ENCODE measurements at regions not wholly inside any gene's neighbourhood (a gene's known extent, or its start where the extent isn't known, plus 50 kb on each side); places are given as distances from the start of the nearest gene placed in this dataset.

DNA sequence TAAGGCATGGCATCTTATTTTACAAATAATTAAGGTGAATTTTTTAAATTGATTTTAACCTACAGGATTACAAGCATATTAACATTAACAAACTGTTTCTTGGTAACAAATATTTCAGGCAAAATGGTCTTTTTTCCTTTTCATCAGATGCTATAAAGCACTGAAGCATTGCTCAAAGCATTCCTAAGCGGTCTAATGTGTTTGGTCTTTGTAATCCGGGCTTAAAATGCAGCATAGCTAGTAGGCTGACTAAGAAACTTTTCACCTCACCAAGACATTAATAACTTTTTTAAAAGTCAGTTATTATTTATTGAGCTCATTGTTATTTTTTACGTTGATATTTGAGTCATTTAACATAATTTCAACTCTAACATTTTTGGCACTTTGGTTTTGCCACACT is 538.8 kb upstream of the SLC39A10 start:
- Histone ChIP-seq H3K4me3 (ENCODE audit: low read depth, low read length) (no peak overlapping the region), H3K9me3 (ENCODE audit: control insufficient read depth, insufficient read depth, low read depth, low read length) (no peaks in the 10 kb centered on the region), H3K27ac (ENCODE audit: extremely low read depth, low read depth, low read length) (no peak overlapping the region), H3K36me3 (ENCODE audit: control insufficient read depth in 2 of 2, insufficient read depth in 1 of 2, low read length in 2 of 2) (no peaks in the 10 kb centered on the region), H3K4me1 (ENCODE audit: control insufficient read depth, insufficient read depth, low read length) (no peaks in the 10 kb centered on the region)
- CTCF ChIA-PET, result interaction anchor here (0.6 kb wide), 1 partner anchor 34 kb away, joined by 3 read pairs; no protein-coding TSS in a partner anchor
- TF ChIP-seq ZNF148 (tag by site-specific recombination; IDR thresholded peaks at IDR 0.05; ENCODE audit: borderline replicate concordance) (no peak), ZFHX2 (tag by site-specific recombination; conservative IDR thresholded peaks at IDR 0.05) (no peak), FEZF1 (tag by site-specific recombination; IDR thresholded peaks at IDR 0.05) (no peak), HOXD13 (CRISPR knock-in tag; IDR thresholded peaks at IDR 0.05; ENCODE audit: borderline replicate concordance) (no peak), ZBTB7A (tag by site-specific recombination; IDR thresholded peaks at IDR 0.05; ENCODE audit: low read depth) (no peak), ZNF202 (tag by site-specific recombination; IDR thresholded peaks at IDR 0.05; ENCODE audit: borderline replicate concordance) (no peak), ZBTB17 (tag by site-specific recombination; IDR thresholded peaks at IDR 0.05) (no peak), ZSCAN4 (tag by site-specific recombination; IDR thresholded peaks at IDR 0.05) (no peak), ZNF10 (tag by site-specific recombination; IDR thresholded peaks at IDR 0.05) (no peak), ZNF548 (tag by site-specific recombination; IDR thresholded peaks at IDR 0.05) (no peak), ZNF513 (tag by site-specific recombination; IDR thresholded peaks at IDR 0.05) (no peak), MZF1 (tag by site-specific recombination; IDR thresholded peaks at IDR 0.05; ENCODE audit: borderline replicate concordance) (no peak), ZNF658 (tag by site-specific recombination; IDR thresholded peaks at IDR 0.05) (no peak)
- TF ChIP-seq, protein P1, sequence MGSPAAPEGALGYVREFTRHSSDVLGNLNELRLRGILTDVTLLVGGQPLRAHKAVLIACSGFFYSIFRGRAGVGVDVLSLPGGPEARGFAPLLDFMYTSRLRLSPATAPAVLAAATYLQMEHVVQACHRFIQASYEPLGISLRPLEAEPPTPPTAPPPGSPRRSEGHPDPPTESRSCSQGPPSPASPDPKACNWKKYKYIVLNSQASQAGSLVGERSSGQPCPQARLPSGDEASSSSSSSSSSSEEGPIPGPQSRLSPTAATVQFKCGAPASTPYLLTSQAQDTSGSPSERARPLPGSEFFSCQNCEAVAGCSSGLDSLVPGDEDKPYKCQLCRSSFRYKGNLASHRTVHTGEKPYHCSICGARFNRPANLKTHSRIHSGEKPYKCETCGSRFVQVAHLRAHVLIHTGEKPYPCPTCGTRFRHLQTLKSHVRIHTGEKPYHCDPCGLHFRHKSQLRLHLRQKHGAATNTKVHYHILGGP (tag by site-specific recombination; IDR thresholded peaks at IDR 0.05), result no peak
- TF ChIP-seq, protein P2, sequence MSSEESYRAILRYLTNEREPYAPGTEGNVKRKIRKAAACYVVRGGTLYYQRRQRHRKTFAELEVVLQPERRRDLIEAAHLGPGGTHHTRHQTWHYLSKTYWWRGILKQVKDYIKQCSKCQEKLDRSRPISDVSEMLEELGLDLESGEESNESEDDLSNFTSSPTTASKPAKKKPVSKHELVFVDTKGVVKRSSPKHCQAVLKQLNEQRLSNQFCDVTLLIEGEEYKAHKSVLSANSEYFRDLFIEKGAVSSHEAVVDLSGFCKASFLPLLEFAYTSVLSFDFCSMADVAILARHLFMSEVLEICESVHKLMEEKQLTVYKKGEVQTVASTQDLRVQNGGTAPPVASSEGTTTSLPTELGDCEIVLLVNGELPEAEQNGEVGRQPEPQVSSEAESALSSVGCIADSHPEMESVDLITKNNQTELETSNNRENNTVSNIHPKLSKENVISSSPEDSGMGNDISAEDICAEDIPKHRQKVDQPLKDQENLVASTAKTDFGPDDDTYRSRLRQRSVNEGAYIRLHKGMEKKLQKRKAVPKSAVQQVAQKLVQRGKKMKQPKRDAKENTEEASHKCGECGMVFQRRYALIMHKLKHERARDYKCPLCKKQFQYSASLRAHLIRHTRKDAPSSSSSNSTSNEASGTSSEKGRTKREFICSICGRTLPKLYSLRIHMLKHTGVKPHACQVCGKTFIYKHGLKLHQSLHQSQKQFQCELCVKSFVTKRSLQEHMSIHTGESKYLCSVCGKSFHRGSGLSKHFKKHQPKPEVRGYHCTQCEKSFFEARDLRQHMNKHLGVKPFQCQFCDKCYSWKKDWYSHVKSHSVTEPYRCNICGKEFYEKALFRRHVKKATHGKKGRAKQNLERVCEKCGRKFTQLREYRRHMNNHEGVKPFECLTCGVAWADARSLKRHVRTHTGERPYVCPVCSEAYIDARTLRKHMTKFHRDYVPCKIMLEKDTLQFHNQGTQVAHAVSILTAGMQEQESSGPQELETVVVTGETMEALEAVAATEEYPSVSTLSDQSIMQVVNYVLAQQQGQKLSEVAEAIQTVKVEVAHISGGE (tag by site-specific recombination; conservative IDR thresholded peaks at IDR 0.05; ENCODE audit: low read depth), result no peak
- POLR2A ChIA-PET, result no interaction called here

- Histone ChIP-seq H3K9me3 (ENCODE audit: control insufficient read depth, insufficient read depth, low read depth, low read length) (no peaks in the 10 kb centered on the region), H3K27ac (ENCODE audit: extremely low read depth, low read depth, low read length) (no peak overlapping the region), H3K4me3 (ENCODE audit: low read depth, low read length) (no peak overlapping the region), H3K4me1 (ENCODE audit: control insufficient read depth, insufficient read depth, low read length) (no peaks in the 10 kb centered on the region), H3K36me3 (ENCODE audit: control insufficient read depth in 2 of 2, insufficient read depth in 1 of 2, low read length in 2 of 2) (no peaks in the 10 kb centered on the region)
- POLR2A ChIA-PET, result no interaction called here
- CTCF ChIA-PET, result interaction anchor here (0.7 kb wide), 1 partner anchor 11 kb away, joined by 3 read pairs; no protein-coding TSS in a partner anchor
- no peak for TF ChIP-seq ZNF658 (tag by site-specific recombination; IDR thresholded peaks at IDR 0.05)
- no peak for TF ChIP-seq MEIS1 (CRISPR knock-in tag; IDR thresholded peaks at IDR 0.05; ENCODE audit: borderline replicate concordance)
- TF ChIP-seq, protein P3, sequence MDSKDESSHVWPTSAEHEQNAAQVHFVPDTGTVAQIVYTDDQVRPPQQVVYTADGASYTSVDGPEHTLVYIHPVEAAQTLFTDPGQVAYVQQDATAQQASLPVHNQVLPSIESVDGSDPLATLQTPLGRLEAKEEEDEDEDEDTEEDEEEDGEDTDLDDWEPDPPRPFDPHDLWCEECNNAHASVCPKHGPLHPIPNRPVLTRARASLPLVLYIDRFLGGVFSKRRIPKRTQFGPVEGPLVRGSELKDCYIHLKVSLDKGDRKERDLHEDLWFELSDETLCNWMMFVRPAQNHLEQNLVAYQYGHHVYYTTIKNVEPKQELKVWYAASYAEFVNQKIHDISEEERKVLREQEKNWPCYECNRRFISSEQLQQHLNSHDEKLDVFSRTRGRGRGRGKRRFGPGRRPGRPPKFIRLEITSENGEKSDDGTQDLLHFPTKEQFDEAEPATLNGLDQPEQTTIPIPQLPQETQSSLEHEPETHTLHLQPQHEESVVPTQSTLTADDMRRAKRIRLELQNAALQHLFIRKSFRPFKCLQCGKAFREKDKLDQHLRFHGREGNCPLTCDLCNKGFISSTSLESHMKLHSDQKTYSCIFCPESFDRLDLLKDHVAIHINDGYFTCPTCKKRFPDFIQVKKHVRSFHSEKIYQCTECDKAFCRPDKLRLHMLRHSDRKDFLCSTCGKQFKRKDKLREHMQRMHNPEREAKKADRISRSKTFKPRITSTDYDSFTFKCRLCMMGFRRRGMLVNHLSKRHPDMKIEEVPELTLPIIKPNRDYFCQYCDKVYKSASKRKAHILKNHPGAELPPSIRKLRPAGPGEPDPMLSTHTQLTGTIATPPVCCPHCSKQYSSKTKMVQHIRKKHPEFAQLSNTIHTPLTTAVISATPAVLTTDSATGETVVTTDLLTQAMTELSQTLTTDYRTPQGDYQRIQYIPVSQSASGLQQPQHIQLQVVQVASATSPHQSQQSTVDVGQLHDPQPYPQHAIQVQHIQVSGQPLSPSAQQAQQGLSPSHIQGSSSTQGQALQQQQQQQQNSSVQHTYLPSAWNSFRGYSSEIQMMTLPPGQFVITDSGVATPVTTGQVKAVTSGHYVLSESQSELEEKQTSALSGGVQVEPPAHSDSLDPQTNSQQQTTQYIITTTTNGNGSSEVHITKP (tag by site-specific recombination; IDR thresholded peaks at IDR 0.05), result no peak
- no peak for TF ChIP-seq HOXC10 (CRISPR knock-in tag; IDR thresholded peaks at IDR 0.05)
- no peak for TF ChIP-seq ZNF843 (tag by site-specific recombination; IDR thresholded peaks at IDR 0.05)
These were observed 540.0 kb upstream of the SLC39A10 start for GRCh38 chr2:195117011-195117410.
